Dendritic cell treated with granulocyte-macrophage colony-stimulating factor and Interleukin-4, amounts not matched to agents 40 ng/mL and 50 ng/mL, for 4 days (primary cell): ENCODE measurements at regions not wholly inside any gene's neighbourhood (a gene's known extent, or its start where the extent isn't known, plus 50 kb on each side); places are given as distances from the start of the nearest gene placed in this dataset.

Source experiments
- H3K27ac Mint-ChIP-seq: one replicate; pipeline ENCODE4 v1.8.0; 2022; ENCODE audit warnings: mild to moderate bottlenecking, mixed read lengths
- H3K27me3 Mint-ChIP-seq: one replicate; pipeline ENCODE4 v1.8.0; 2022; ENCODE audit warnings: mild to moderate bottlenecking, mixed read lengths
- H3K36me3 Mint-ChIP-seq: one replicate; pipeline ENCODE4 v1.8.0; 2022; ENCODE audit warnings: low read depth, mixed read lengths
- H3K4me1 Mint-ChIP-seq: one replicate; pipeline ENCODE4 v1.8.0; 2022; ENCODE audit warnings: low read depth, mixed read lengths
- H3K4me3 Mint-ChIP-seq: one replicate; pipeline ENCODE4 v1.8.0; 2022; ENCODE audit warnings: mild to moderate bottlenecking, moderate library complexity, mixed read lengths
- H3K9me3 Mint-ChIP-seq: one replicate; pipeline ENCODE4 v1.8.0; 2022; ENCODE audit warnings: mixed read lengths
- intact Hi-C: fragments of 100-400 bp; cut with micrococcal nuclease; formaldehyde crosslinking; loops from one replicate; pipeline ENCODE4 v1.15.0; 2022

DNA sequence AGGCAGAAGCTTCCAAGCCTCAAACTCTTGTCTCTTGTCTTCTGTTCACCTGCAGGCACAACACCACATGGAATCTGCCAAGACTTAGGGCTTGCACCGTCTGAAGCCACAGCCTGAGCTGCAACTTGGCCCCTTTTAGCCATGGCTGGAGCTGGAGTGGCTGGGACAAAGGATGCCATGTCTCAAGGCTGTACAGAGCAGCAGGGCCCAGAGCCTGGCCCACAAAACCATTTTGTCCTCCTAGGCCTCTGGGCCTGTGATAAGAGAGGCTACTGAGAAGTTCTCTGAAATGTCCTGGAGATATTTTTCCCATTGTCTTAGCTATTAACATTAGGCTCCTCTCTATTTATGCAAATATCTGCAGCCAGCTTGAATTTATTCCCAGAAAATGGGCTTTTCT is 330.8 kb downstream of the DTWD2 start:
- peaks cover 56% of the 10 kb centered on the region for H3K9me3 Mint-ChIP-seq
- H3K4me3 Mint-ChIP-seq, result no peak overlapping the region

DNA sequence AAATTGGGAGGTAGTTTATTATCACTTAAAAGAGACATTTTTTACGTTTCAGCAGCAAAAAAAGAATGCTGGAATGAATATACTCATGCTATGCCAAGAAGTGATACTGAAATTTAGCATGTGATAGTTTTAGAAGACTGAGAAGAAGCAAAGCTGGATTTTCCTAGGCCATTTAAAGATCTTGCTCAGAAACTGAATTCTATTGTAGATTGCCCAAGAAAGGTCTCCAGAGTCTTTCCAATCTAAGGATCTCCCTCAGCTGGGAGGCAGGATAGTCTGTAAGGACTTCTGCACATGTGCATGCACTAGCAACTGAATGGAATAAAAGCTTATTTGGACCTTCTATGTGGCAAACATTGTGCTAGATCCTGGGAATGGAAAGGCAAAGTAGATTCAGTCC is 334.5 kb downstream of the DTWD2 start:
- no peak overlapping the region for H3K27ac Mint-ChIP-seq
- H3K36me3 Mint-ChIP-seq, result no peaks in the 10 kb centered on the region
- no peak overlapping the region for H3K4me3 Mint-ChIP-seq
- H3K27me3 Mint-ChIP-seq, result no peaks in the 10 kb centered on the region
- intact Hi-C loops, result no loop called here
- H3K4me1 Mint-ChIP-seq, result no peaks in the 10 kb centered on the region
- peaks cover 29% of the 10 kb centered on the region for H3K9me3 Mint-ChIP-seq

More for the DNA sequence above, 330.8 kb downstream of the DTWD2 start:
- no peaks in the 10 kb centered on the region for H3K27me3 Mint-ChIP-seq
- no peaks in the 10 kb centered on the region for H3K36me3 Mint-ChIP-seq
- intact Hi-C loops, result no loop called here
- no peaks in the 10 kb centered on the region for H3K4me1 Mint-ChIP-seq
- H3K27ac Mint-ChIP-seq, result no peak overlapping the region

DNA sequence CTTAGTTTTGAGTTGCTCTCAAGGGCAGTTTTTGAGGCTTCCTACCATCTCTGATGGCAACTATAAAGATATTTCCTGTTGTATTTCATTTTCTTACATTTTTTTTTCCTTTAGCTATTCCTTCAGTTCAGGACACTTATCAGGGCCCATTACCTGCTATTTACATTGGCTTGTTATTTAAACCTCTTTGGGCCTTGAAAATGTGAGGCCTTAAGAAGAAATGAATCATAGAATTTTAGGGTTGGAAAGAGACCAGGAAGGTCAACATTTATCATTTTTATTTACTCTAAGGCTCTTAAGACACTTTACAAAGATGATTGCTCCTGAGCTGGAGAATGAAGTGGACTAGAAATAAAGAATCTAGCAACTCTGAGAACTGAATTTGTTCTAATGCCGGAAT is 335.2 kb downstream of the DTWD2 start:
- Mint-ChIP-seq H3K36me3 (no peaks in the 10 kb centered on the region), H3K9me3 (peaks cover 22% of the 10 kb centered on the region), H3K27ac (no peak overlapping the region), H3K4me3 (no peak overlapping the region), H3K4me1 (no peaks in the 10 kb centered on the region), H3K27me3 (no peaks in the 10 kb centered on the region)
- intact Hi-C loops, result no loop called here

DNA sequence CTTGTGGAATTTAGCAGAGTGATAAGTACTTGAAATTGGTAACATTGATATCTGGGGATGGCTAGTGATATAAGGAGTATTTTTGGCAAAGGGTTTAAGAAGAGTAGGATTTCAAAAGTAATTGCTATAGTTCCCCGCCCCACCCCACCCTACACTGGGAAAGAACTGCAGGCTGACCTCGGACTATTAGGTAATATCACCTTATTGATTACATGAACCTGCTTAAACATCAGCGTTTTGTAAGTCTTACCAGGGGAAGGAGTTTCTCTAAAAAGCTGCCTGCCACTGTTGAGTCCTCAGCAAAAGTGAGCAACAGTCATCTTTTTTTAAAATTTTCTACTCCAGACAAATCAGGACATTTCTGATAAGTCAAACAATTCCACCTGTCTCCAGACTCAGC is 337.3 kb downstream of the DTWD2 start:
- Mint-ChIP-seq H3K36me3 (no peaks in the 10 kb centered on the region), H3K9me3 (peaks cover 1% of the 10 kb centered on the region), H3K4me3 (no peak overlapping the region), H3K4me1 (no peaks in the 10 kb centered on the region), H3K27ac (no peak overlapping the region), H3K27me3 (no peaks in the 10 kb centered on the region)
- intact Hi-C loops, result no loop called here

DNA sequence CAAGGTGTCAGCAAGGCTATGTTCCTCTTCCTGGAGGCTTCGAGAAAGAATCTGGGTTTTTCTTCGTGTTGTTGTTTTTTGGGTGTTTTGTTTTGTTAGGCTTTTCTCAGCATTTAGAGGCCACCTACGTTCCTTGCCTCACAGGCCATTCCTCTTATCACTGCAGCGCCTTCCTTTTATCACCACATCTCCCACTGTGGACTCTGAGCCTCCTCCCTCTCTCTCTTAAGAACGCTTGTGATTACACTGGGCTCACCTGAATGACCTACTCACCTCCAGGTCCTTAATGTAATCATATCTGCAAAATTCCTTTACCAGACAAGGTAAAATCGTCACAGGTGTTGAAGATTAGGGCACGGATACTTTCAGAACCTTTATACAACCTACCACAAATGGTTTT is 340.8 kb downstream of the DTWD2 start:
- no peaks in the 10 kb centered on the region for H3K4me1 Mint-ChIP-seq
- no peaks in the 10 kb centered on the region for H3K36me3 Mint-ChIP-seq
- no peaks in the 10 kb centered on the region for H3K27me3 Mint-ChIP-seq
- H3K4me3 Mint-ChIP-seq, result no peak overlapping the region
- intact Hi-C loops, result no loop called here
- H3K27ac Mint-ChIP-seq, result no peak overlapping the region
- no peaks in the 10 kb centered on the region for H3K9me3 Mint-ChIP-seq

DNA sequence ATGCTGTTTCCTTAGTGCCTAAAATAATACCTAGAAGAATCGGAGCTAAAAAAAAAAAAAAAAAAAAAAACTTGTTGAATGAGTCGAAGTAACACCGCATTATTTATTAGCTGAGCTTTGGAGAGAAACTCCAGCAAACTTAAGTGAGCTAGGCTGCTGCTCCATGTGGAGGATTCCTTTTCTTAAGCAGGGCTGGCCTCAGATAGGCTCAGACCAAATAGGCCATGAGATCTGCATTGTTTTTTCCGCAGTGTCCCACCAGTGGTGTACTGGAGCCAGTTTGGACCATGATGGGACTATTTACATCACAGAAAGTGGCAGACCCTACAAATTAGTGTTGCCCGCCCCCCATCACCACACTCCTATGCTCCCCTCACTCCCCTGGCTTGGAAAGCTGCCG is 341.4 kb downstream of the DTWD2 start:
- H3K4me1 Mint-ChIP-seq, result no peaks in the 10 kb centered on the region
- intact Hi-C loops, result no loop called here
- no peaks in the 10 kb centered on the region for H3K36me3 Mint-ChIP-seq
- H3K9me3 Mint-ChIP-seq, result peaks cover 1% of the 10 kb centered on the region
- no peak overlapping the region for H3K27ac Mint-ChIP-seq
- H3K27me3 Mint-ChIP-seq, result no peaks in the 10 kb centered on the region
- no peak overlapping the region for H3K4me3 Mint-ChIP-seq

DNA sequence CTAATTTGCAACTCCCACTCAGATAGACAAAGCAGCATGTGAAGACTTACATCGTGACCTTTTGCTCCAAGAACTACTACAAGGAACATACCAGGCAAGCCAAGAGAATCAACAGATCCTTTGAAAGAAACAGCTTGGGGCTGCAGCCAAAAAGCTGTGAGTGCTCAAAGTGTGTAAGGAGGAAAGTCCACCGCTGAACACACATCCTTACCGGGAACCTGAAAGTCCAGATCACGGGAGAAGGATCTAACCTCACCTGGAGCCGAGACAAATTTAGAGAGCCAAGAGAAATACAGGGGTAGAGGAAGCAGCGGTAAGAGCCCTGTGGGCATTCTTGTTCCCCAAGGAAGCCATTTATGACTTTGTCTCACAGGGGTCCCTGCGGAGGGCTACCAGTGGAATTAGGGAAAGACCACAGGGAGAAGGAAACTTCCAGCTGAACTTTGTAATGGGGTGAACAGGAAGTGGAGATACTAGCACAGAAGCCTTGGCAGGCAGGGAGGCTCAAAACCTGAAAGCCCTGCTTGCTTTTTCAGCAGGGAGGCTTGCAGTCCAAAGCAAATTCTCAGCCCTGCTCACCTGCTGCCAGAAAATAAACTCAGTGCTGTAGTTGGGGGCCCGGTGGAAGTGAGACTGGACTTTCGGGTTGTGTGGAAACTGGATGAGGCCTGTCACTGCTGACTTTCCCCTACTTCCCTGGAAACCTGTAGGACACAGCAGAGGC is 350.2 kb downstream of the DTWD2 start:
- no peaks in the 10 kb centered on the region for H3K27me3 Mint-ChIP-seq
- no peak overlapping the region for H3K4me3 Mint-ChIP-seq
- intact Hi-C loops, result no loop called here
- peaks cover 73% of the 10 kb centered on the region for H3K9me3 Mint-ChIP-seq
- H3K4me1 Mint-ChIP-seq, result no peaks in the 10 kb centered on the region
- no peak overlapping the region for H3K27ac Mint-ChIP-seq
- H3K36me3 Mint-ChIP-seq, result no peaks in the 10 kb centered on the region

DNA sequence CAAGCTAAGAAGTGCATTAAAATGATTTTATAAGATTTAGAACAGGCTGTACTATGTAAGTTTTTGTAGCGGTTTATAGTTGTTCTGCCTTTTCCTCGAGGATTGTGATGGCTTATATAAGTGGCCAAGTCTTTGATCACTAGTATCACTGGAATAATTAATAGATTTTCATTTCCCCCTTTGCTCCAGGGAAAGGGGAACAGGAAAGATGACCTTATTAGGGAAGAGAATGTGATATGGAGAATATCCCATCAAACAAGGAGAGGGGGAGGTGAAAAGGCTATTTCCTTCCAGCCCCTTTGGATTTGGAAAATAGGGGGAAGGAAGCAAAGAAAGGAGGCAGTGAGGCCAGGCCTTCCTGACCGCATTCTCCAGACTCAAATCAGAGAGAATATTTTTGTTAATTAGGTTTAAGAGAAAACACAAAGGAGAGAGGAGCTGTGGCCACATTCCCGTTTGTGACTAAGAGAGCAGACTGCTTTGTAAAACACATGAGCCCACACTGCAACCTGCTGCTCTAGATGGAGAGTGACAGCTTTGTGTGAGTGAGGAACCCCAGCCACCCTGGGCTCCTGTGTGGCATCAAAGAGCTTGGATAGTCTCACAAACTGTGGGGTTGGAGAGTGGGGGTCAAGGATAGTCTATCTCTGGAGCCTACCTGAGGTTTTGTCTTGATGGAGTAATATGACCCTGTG is 359.5 kb downstream of the DTWD2 start:
- Mint-ChIP-seq H3K27me3 (no peaks in the 10 kb centered on the region), H3K9me3 (no peaks in the 10 kb centered on the region), H3K27ac (no peak overlapping the region), H3K36me3 (no peaks in the 10 kb centered on the region), H3K4me1 (no peaks in the 10 kb centered on the region), H3K4me3 (no peak overlapping the region)
- intact Hi-C loops, result no loop called here

DNA sequence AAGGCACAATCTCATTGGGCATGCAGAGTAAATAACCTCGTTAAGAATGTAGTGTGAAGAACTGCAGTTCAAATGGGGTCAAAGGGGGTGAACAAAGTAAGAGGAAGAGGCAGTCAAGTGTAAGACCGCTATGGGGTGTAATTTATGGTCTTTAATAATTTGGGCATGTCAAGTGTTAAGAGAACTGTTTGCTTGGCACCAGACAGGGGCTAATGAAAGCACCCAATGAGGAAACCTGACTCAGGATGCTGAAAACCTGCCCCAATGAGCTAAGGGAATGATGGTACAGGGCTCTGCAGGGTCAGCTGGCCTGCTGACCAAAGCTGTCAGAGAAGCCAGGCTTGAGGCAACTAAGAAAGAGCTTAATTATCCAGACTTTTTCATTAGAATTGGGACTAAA is 368.1 kb downstream of the DTWD2 start:
- Mint-ChIP-seq H3K27ac (no peak overlapping the region), H3K9me3 (no peaks in the 10 kb centered on the region), H3K4me1 (no peaks in the 10 kb centered on the region), H3K36me3 (no peaks in the 10 kb centered on the region), H3K27me3 (no peaks in the 10 kb centered on the region), H3K4me3 (no peak overlapping the region)
- intact Hi-C loops, result no loop called here

DNA sequence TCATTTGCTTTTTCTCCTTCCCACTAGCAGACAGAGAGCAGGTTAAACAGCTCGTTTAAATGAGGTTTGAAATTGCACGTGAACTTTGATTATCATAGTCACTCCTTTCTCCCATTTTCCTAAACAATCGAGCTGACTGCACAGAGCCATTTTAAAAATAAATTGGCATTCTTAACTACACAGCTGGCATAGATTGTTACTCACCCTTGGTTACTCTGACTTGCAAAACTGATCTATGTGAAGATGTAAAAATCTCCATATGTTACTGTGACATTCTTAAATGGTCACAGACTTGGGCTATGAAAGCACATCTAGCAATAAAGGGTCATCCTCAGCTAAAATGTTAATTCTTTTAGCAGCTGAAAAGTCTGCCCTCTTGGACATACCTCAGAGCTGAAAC is 368.5 kb downstream of the DTWD2 start:
- no peaks in the 10 kb centered on the region for H3K4me1 Mint-ChIP-seq
- H3K27me3 Mint-ChIP-seq, result no peaks in the 10 kb centered on the region
- no peaks in the 10 kb centered on the region for H3K36me3 Mint-ChIP-seq
- intact Hi-C loops, result no loop called here
- no peak overlapping the region for H3K4me3 Mint-ChIP-seq
- no peaks in the 10 kb centered on the region for H3K9me3 Mint-ChIP-seq
- no peak overlapping the region for H3K27ac Mint-ChIP-seq

DNA sequence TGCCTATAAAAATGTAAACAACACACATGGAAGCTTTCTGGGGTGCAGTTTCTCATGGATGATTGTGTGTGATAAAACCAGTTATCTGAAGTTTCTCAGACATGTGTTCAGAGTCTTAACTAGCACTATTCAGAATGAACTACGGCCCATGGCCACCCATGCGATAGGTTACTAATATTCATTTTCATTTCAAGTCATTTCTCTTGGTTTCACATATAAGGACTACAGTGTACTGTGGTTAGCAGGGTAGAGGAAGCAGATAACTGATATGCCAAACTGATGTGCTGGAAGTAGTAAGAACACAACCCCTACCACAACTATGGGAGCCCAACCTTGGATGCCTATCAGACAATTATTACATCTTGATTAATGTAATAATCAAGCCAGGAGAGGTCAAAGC is 372.1 kb downstream of the DTWD2 start:
- no peak overlapping the region for H3K4me3 Mint-ChIP-seq
- no peak overlapping the region for H3K27ac Mint-ChIP-seq
- H3K36me3 Mint-ChIP-seq, result no peaks in the 10 kb centered on the region
- intact Hi-C loops, result no loop called here
- no peaks in the 10 kb centered on the region for H3K9me3 Mint-ChIP-seq
- no peaks in the 10 kb centered on the region for H3K27me3 Mint-ChIP-seq
- H3K4me1 Mint-ChIP-seq, result no peaks in the 10 kb centered on the region

DNA sequence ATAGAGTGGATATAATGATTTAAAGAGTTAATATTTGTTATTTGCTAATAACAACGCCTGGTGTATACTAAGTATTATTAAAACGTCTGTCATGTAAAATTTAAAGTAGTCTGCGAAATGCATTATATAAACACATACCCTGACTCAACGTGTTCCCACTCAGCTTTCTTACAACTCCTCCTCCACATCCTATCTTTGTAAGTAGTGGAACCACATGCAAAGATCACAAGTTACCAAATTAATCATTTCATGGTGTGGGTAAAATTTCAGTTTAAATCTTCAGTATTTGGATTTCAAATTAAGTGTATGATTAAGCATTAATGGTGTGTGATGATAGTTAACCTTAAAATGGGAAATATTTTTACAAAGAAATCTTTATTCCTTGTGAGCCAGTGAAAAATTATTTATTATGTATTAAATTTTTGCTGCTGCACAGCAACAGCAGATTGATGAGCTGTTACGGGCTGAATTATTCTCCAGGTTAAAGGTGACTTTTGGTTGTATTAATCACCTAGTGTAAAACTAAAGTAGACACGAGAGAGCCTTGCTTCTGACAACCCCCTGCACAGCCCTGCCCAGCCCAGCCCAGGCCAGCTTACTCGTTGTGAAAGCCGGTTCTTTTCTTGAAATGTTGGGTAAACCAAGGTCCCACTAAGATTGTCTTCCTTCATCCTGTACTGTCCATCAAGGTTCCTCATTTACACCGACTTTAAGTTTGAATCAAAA is 373.5 kb downstream of the DTWD2 start:
- intact Hi-C loops, result no loop called here
- Mint-ChIP-seq H3K9me3 (no peaks in the 10 kb centered on the region), H3K27me3 (no peaks in the 10 kb centered on the region), H3K4me3 (no peak overlapping the region), H3K4me1 (no peaks in the 10 kb centered on the region), H3K36me3 (no peaks in the 10 kb centered on the region), H3K27ac (no peak overlapping the region)

DNA sequence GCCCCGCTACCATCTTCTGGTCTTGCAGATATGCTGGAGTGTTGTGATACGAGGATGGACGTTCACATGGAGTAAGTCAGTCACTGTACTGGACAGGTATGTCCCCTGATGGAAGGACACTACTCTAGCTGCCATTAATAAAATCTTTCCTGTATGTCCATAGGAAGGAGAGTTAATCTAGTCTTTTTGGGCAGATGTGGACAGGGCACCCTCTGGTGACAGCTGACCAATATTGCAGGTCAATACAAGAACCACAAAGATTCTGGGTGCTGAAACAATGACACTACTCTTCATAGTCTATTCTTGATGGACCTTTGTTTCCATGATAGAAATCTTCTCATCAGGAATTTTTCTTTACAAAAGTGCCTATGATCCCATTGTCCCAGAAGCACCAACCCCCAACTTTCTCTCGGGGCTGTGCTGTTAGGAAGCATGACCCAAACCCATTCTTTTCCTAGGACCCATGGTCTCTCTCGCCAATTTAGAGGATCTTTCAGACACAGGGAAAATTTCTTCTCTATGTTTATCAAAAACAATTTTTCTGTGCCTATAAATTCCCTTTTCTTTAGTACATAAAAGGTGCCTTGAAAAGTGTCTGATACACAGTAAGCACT is 376.9 kb downstream of the DTWD2 start:
- no peaks in the 10 kb centered on the region for H3K27me3 Mint-ChIP-seq
- no peak overlapping the region for H3K27ac Mint-ChIP-seq
- intact Hi-C loops, result loop anchor here (1.0 kb wide), 1 partner anchor 1157 kb away; no protein-coding TSS in a partner anchor
- no peaks in the 10 kb centered on the region for H3K9me3 Mint-ChIP-seq
- H3K4me3 Mint-ChIP-seq, result no peak overlapping the region
- H3K36me3 Mint-ChIP-seq, result no peaks in the 10 kb centered on the region
- no peaks in the 10 kb centered on the region for H3K4me1 Mint-ChIP-seq

DNA sequence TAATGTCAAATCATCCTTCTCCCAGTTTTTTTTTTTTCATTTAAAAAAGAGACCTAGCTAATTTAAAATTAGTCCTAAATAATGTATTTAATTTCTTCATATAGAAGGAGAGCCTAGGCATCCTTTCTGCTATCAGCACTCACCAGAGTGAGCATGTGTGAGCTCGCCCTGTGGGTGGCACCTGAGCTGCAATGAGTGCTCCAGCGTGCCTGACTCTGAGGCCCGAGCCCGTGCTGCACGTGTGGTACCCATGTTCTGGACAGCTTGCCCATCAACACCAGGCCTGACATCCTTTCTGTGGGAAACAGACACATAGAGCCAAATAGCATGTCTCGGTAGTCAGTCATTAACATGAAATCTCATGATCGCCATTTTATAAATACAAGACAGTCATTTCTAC is 381.4 kb downstream of the DTWD2 start:
- intact Hi-C loops, result no loop called here
- Mint-ChIP-seq H3K4me3 (no peak overlapping the region), H3K36me3 (no peaks in the 10 kb centered on the region), H3K27ac (no peak overlapping the region), H3K27me3 (no peaks in the 10 kb centered on the region), H3K9me3 (no peaks in the 10 kb centered on the region), H3K4me1 (no peaks in the 10 kb centered on the region)
